CD14-positive monocyte (primary cell): ENCODE measurements at regions not wholly inside any gene's neighbourhood (a gene's known extent, or its start where the extent isn't known, plus 50 kb on each side); places are given as distances from the start of the nearest gene placed in this dataset.

Experiments
- DNase-seq, 3 donors: peaks; one replicate each; pipeline ENCODE4 v3.0.0-alpha.2; 2011 to 2022
- H2AFZ ChIP-seq: 2 replicates; pipeline ENCODE4 v1.6.0; 2012; ENCODE audit warnings: mild to moderate bottlenecking, low read depth, low read length, inconsistent platforms; ENCODE audit not compliant: insufficient read depth, poor library complexity, severe bottlenecking
- H3K27ac ChIP-seq, 2 donors: 1 replicate in 1 of 2; 2 replicates in 1 of 2; pipeline ENCODE4 v1.5.1; 2012 to 2013; ENCODE audit warnings: low read length in 2 of 2, control low read depth in 1 of 2, inconsistent platforms in 1 of 2, low read depth in 1 of 2, mild to moderate bottlenecking in 1 of 2
- H3K27me3 ChIP-seq, 2 donors: one replicate each; pipeline versions ENCODE4 v1.6.0 to v1.6.1; 2011 to 2013; ENCODE audit warnings: low read length in 2 of 2; ENCODE audit not compliant: control insufficient read depth in 2 of 2, insufficient read depth in 2 of 2
- H3K36me3 ChIP-seq, 2 donors: replicated peaks in 1 of 2; 1 replicate in 1 of 2; 2 replicates in 1 of 2; pipeline versions ENCODE4 v1.5.1 to v1.6.1; 2012 to 2013; ENCODE audit warnings: low read length in 2 of 2, control low read depth in 1 of 2, inconsistent platforms in 1 of 2, mild to moderate bottlenecking in 1 of 2; ENCODE audit not compliant: insufficient read depth in 2 of 2, control insufficient read depth in 1 of 2
- H3K4me1 ChIP-seq, 2 donors: 1 replicate in 1 of 2; 2 replicates in 1 of 2; pipeline versions ENCODE4 v1.5.1 to v1.6.1; 2012 to 2013; ENCODE audit warnings: low read length in 2 of 2, control low read depth in 1 of 2, inconsistent platforms in 1 of 2, mild to moderate bottlenecking in 1 of 2, moderate library complexity in 1 of 2; ENCODE audit not compliant: insufficient read depth in 2 of 2, control insufficient read depth in 1 of 2
- H3K4me2 ChIP-seq: replicated peaks from 2 replicates; pipeline ENCODE3; 2012; ENCODE audit warnings: low read length, moderate library complexity, mild to moderate bottlenecking; ENCODE audit not compliant: poor library complexity, severe bottlenecking; ENCODE audit errors: extremely low read depth
- H3K4me3 ChIP-seq, 3 experiments: fragments of 200-600 bp in 1 of 3; sonication (generic) in 1 of 3; replicated peaks in 1 of 3; 1 replicate in 2 of 3; 2 replicates in 1 of 3; pipeline ENCODE4 v1.5.1; 2011 to 2013; ENCODE audit warnings: low read length in 3 of 3, mild to moderate bottlenecking in 3 of 3, control low read depth in 2 of 3, low read depth in 2 of 3, inconsistent platforms in 1 of 3, moderate library complexity in 1 of 3
- H3K79me2 ChIP-seq: 2 replicates; pipeline ENCODE4 v1.6.0; 2012; ENCODE audit warnings: mild to moderate bottlenecking, control low read depth, inconsistent platforms, low read length, moderate library complexity; ENCODE audit not compliant: insufficient read depth
- H3K9ac ChIP-seq: 2 replicates; pipeline ENCODE4 v1.6.0; 2017; ENCODE audit warnings: low read length, mild to moderate bottlenecking; ENCODE audit not compliant: insufficient read depth, poor library complexity, severe bottlenecking
- H3K9me3 ChIP-seq, 2 donors: replicated peaks in 1 of 2; 1 replicate in 1 of 2; 2 replicates in 1 of 2; pipeline versions ENCODE4 v1.5.1 to v1.6.1; 2012 to 2013; ENCODE audit warnings: low read length in 2 of 2, control low read depth in 1 of 2; ENCODE audit not compliant: control insufficient read depth in 1 of 2, insufficient read depth in 1 of 2
- H4K20me1 ChIP-seq: 2 replicates; pipeline ENCODE4 v1.6.0; 2012; ENCODE audit warnings: mild to moderate bottlenecking, low read length, control low read depth, moderate library complexity; ENCODE audit not compliant: insufficient read depth
- H3K27ac Mint-ChIP-seq, 7 donors: one replicate each; pipeline ENCODE4 v1.8.0; 2020; ENCODE audit warnings: mild to moderate bottlenecking in 7 of 7, mixed read lengths in 7 of 7, moderate library complexity in 6 of 7, inconsistent platforms in 2 of 7
- H3K27me3 Mint-ChIP-seq, 3 donors: one replicate each; pipeline ENCODE4 v1.8.0; 2021 to 2022; ENCODE audit warnings: low read depth in 3 of 3, mild to moderate bottlenecking in 3 of 3, mixed read lengths in 3 of 3, moderate library complexity in 3 of 3, inconsistent platforms in 1 of 3
- H3K36me3 Mint-ChIP-seq, 2 donors: one replicate each; pipeline ENCODE4 v1.8.0; 2020; ENCODE audit warnings: mixed read lengths in 2 of 2, inconsistent platforms in 1 of 2, mild to moderate bottlenecking in 1 of 2
- H3K4me1 Mint-ChIP-seq: one replicate; pipeline ENCODE4 v1.8.0; 2020; ENCODE audit warnings: mild to moderate bottlenecking, mixed read lengths
- H3K4me3 Mint-ChIP-seq, 2 donors: one replicate each; pipeline ENCODE4 v1.8.0; 2020; ENCODE audit warnings: mild to moderate bottlenecking in 2 of 2, mixed read lengths in 2 of 2, moderate library complexity in 1 of 2
- H3K9me3 Mint-ChIP-seq, 7 donors: one replicate each; pipeline ENCODE4 v1.8.0; 2020 to 2022; ENCODE audit warnings: mixed read lengths in 7 of 7, mild to moderate bottlenecking in 6 of 7, moderate library complexity in 6 of 7, inconsistent platforms in 2 of 7
- WGBS: methylation state at CpG from one replicate; pipeline ENCODE4 v1.1.5; 2013; ENCODE audit warnings: missing lambda C conversion rate; ENCODE audit not compliant: insufficient coverage; 5-methylcytosine and 5-hydroxymethylcytosine counted together
- intact Hi-C, 2 donors: fragments of 100-400 bp; cut with micrococcal nuclease; formaldehyde crosslinking; loops; one replicate each; pipeline versions ENCODE4 v1.15.0 to v1.15.1; 2023
- TF ChIP-seq, protein P1 (sequence below): fragments of 200-600 bp; IDR thresholded peaks from one replicate; pipeline ENCODE4 v1.8.0; 2022; ENCODE audit warnings: antibody characterized with exemption, mild to moderate bottlenecking

DNA sequence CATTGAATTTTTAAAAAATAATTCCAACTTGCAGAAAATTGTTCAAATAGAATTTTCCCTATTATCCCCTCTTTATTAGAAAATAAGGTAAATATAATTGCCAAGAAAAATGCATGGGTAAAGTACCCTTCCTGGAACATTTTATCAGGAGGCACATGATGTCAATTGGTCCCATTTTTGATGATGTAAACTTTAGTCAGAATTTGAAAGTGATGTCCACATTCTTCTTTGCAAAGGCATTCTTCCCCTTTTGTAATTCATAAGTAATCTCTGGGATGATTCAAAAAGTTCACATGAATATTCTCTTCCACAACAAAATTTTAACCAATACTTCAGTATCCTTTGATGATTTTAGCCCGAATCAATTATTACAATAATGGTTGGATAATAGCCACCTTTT, 86.9 kb upstream of the ANO3 start:
- H3K27me3 ChIP-seq: no peaks in the 10 kb centered on the region
- peaks cover 1 to 3% (median 2%) of the 10 kb centered on the region in 3 donors for H3K27me3 Mint-ChIP-seq

DNA sequence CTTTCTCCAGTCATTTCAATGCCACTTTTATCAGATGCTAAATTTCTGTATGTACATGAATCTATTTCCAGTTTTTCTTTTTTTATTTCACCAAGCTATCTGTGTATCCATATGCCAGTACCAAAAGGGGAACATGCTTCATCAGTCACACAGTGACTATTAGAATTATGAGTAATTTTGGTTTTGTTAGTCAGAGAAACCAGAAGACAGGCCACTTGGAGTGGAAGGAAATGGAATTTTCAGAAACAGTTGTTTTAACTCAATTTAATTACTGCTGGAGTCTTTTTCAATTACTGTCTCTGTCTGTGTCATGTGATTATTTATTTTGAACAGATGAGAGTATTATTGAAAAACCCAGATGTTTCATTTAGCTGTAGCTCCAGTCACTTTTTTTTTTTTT, 84.6 kb upstream of the ANO3 start:
- Mint-ChIP-seq H3K36me3 (no peaks in the 10 kb centered on the region), H3K9me3 (peaks cover 0 to 10% (median 0%) of the 10 kb centered on the region in 7 donors), H3K27me3 (peaks cover 0 to 3% (median 1%) of the 10 kb centered on the region in 3 donors), H3K4me1 (no peaks in the 10 kb centered on the region), H3K4me3 (no peak overlapping the region), H3K27ac (no peak overlapping the region)
- H3K27ac ChIP-seq: no peak overlapping the region
- intact Hi-C loops: no loop called here
- no peak overlapping the region for H3K9ac ChIP-seq
- no peak overlapping the region for H3K4me3 ChIP-seq
- no peaks in the 10 kb centered on the region for H3K79me2 ChIP-seq
- no peaks in the 10 kb centered on the region for H3K36me3 ChIP-seq
- no peaks in the 10 kb centered on the region for H3K9me3 ChIP-seq
- H2AFZ ChIP-seq: no peak overlapping the region
- TF ChIP-seq, protein P1, sequence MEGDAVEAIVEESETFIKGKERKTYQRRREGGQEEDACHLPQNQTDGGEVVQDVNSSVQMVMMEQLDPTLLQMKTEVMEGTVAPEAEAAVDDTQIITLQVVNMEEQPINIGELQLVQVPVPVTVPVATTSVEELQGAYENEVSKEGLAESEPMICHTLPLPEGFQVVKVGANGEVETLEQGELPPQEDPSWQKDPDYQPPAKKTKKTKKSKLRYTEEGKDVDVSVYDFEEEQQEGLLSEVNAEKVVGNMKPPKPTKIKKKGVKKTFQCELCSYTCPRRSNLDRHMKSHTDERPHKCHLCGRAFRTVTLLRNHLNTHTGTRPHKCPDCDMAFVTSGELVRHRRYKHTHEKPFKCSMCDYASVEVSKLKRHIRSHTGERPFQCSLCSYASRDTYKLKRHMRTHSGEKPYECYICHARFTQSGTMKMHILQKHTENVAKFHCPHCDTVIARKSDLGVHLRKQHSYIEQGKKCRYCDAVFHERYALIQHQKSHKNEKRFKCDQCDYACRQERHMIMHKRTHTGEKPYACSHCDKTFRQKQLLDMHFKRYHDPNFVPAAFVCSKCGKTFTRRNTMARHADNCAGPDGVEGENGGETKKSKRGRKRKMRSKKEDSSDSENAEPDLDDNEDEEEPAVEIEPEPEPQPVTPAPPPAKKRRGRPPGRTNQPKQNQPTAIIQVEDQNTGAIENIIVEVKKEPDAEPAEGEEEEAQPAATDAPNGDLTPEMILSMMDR: no peak
- no peak for DNase-seq
- no peaks in the 10 kb centered on the region for H3K27me3 ChIP-seq
- H4K20me1 ChIP-seq: no peaks in the 10 kb centered on the region
- no peak overlapping the region for H3K4me2 ChIP-seq
- H3K4me1 ChIP-seq: no peaks in the 10 kb centered on the region

More for the DNA sequence above, 86.9 kb upstream of the ANO3 start:
- Histone ChIP-seq H3K4me3 (no peak overlapping the region), H2AFZ (no peak overlapping the region), H3K4me1 (no peaks in the 10 kb centered on the region), H3K27ac (no peak overlapping the region), H4K20me1 (no peaks in the 10 kb centered on the region), H3K9me3 (no peaks in the 10 kb centered on the region), H3K79me2 (no peaks in the 10 kb centered on the region), H3K9ac (no peak overlapping the region), H3K4me2 (no peak overlapping the region), H3K36me3 (no peaks in the 10 kb centered on the region)
- no peak for DNase-seq
- Mint-ChIP-seq H3K36me3 (no peaks in the 10 kb centered on the region), H3K27ac (no peak overlapping the region), H3K4me3 (no peak overlapping the region), H3K4me1 (no peaks in the 10 kb centered on the region), H3K9me3 (peaks cover 0 to 10% (median 2%) of the 10 kb centered on the region in 7 donors)
- TF ChIP-seq, protein P1: no peak
- intact Hi-C loops: no loop called here
- no CpG with 5 or more reads among the region's 1 CpG for WGBS
